Peyer's patch (tissue), 4 donors: ENCODE measurements at regions not wholly inside any gene's neighbourhood (a gene's known extent, or its start where the extent isn't known, plus 50 kb on each side); places are given as distances from the start of the nearest gene placed in this dataset.

Source experiments
- CTCF ChIP-seq, 6 experiments: fragments of 450-650 bp in 4 of 6; fragments of 200-600 bp in 2 of 6; sonication (generic) in 1 of 6; IDR thresholded peaks; one replicate each; pipeline ENCODE4 v1.5.1; 2017 to 2019; ENCODE audit warnings: antibody characterized with exemption in 6 of 6, mild to moderate bottlenecking in 3 of 6, moderate library complexity in 1 of 6
- POLR2A ChIP-seq, 2 donors: fragments of 450-650 bp; IDR thresholded peaks; one replicate each; pipeline ENCODE4 v1.5.1; 2017; ENCODE audit warnings: antibody characterized with exemption in 2 of 2, mild to moderate bottlenecking in 2 of 2, moderate library complexity in 2 of 2

GRCh38 chr15:69955240-69955894, 142.3 kb downstream of the TLE3 start:
- TF ChIP-seq CTCF (IDR thresholded peaks at IDR 0.05) = no peak
- no peak for TF ChIP-seq POLR2A (IDR thresholded peaks at IDR 0.05)
